Astrocyte of the spinal cord (primary cell): ENCODE measurements at regions not wholly inside any gene's neighbourhood (a gene's known extent, or its start where the extent isn't known, plus 50 kb on each side); places are given as distances from the start of the nearest gene placed in this dataset.

ENCODE experiments used
- DNase-seq: peaks from one replicate; pipeline ENCODE4 v3.0.0; 2011; ENCODE audit warnings: low read depth, low spot score
- H3K4me3 ChIP-seq: 2 replicates; pipeline ENCODE4 v1.5.1; 2011; ENCODE audit warnings: low read depth, mild to moderate bottlenecking, low read length, moderate library complexity
- CTCF ChIP-seq: IDR thresholded peaks from 2 replicates; pipeline ENCODE4 v1.5.1; 2012; ENCODE audit warnings: low read depth, mild to moderate bottlenecking, low read length, inconsistent platforms
- in situ Hi-C: cut with HindIII; loops from 2 replicates; pipeline ENCODE4 v1.10.0; 2017; ENCODE audit warnings: low sequenced_read_pairs

GRCh38 chr2:104708967-104709366, 144.9 kb upstream of the POU3F3 start:
- in situ Hi-C loops: no loop called here
- DNase-seq: no peak
- no peak overlapping the region for H3K4me3 ChIP-seq
- no peak for TF ChIP-seq CTCF

- in situ Hi-C loops: no loop called here
- H3K4me3 ChIP-seq: no peak overlapping the region
- no peak for TF ChIP-seq CTCF
- no peak for DNase-seq
Measured at GRCh38 chr2:104716061-104716460, 137.9 kb upstream of the POU3F3 start.

- in situ Hi-C loops: no loop called here
- DNase-seq: no peak
- H3K4me3 ChIP-seq: no peak overlapping the region
Measured at GRCh38 chr2:104733226-104733943, 120.5 kb upstream of the POU3F3 start.

GRCh38 chr2:104734937-104735586, 118.9 kb upstream of the POU3F3 start:
- in situ Hi-C loops: no loop called here
- no peak for TF ChIP-seq CTCF
- no peak overlapping the region for H3K4me3 ChIP-seq
- no peak for DNase-seq

More at GRCh38 chr2:104733226-104733943, 120.5 kb upstream of the POU3F3 start:
- TF ChIP-seq CTCF: peak; percentile 39

- in situ Hi-C loops: no loop called here
- no peak for TF ChIP-seq CTCF
- DNase-seq: no peak
- H3K4me3 ChIP-seq: no peak overlapping the region
Measured at GRCh38 chr2:104736026-104736425, 117.9 kb upstream of the POU3F3 start.

- H3K4me3 ChIP-seq: no peak overlapping the region
- in situ Hi-C loops: no loop called here
- no peak for DNase-seq
- TF ChIP-seq CTCF: no peak
Measured at GRCh38 chr2:104741860-104742259, 112.1 kb upstream of the POU3F3 start.
